ENCODE measurements at regions not wholly inside any gene's neighbourhood (a gene's known extent, or its start where the extent isn't known, plus 50 kb on each side); places are given as distances from the start of the nearest gene placed in this dataset.

DNA sequence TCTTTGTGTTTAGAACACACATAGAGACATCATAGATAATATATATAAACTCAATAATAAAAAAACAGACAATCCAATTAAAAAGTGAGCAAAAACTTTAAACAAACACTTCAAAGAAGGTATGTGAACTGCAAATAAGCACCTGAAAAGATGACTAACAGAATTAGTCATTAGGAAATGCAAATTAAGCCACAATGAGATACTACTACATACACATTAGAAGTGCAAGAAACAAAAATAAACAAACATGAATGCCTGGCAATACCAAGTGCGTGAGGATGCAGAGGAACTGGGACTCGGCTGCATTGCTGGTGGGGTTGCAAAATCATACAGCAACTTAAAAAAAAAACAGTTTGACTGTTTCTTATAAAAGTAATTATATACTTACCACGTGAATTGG is 799.0 kb downstream of the KCNJ2 start:
- TF ChIP-seq, protein P1, sequence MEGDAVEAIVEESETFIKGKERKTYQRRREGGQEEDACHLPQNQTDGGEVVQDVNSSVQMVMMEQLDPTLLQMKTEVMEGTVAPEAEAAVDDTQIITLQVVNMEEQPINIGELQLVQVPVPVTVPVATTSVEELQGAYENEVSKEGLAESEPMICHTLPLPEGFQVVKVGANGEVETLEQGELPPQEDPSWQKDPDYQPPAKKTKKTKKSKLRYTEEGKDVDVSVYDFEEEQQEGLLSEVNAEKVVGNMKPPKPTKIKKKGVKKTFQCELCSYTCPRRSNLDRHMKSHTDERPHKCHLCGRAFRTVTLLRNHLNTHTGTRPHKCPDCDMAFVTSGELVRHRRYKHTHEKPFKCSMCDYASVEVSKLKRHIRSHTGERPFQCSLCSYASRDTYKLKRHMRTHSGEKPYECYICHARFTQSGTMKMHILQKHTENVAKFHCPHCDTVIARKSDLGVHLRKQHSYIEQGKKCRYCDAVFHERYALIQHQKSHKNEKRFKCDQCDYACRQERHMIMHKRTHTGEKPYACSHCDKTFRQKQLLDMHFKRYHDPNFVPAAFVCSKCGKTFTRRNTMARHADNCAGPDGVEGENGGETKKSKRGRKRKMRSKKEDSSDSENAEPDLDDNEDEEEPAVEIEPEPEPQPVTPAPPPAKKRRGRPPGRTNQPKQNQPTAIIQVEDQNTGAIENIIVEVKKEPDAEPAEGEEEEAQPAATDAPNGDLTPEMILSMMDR (IDR thresholded peaks at IDR 0.05): no peak
- TF ChIP-seq POLR2A (IDR thresholded peaks at IDR 0.05): no peak
